ENCODE measurements at regions not wholly inside any gene's neighbourhood (a gene's known extent, or its start where the extent isn't known, plus 50 kb on each side); places are given as distances from the start of the nearest gene placed in this dataset.

DNA sequence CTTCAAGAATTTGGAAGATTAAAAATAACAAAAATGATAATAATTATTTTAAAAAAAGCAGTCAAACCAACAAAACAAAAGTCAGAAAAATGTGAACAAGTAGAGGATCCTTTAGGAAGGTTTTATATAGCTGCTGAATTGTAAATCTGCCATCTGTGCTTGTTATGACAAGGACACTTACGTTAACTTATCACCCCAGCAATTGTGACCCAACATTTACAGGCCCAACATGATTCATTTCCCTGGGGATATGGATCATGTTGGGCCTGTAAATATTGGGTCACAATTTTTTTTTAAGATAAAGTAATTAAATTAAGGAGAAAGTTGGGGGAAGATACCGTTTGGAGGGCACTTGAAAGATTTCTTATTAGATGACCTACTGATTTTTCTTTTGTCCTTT lies 261.4 kb upstream of the HABP2 start:
- TF ChIP-seq POLR2AphosphoS5 (IDR thresholded peaks at IDR 0.05; ENCODE audit: low read depth) (no peak), GABPA (IDR thresholded peaks at IDR 0.05; ENCODE audit: low read depth) (no peak), SPI1 (IDR thresholded peaks at IDR 0.05; ENCODE audit: borderline replicate concordance, low read depth) (no peak)
- TF ChIP-seq, protein P1, sequence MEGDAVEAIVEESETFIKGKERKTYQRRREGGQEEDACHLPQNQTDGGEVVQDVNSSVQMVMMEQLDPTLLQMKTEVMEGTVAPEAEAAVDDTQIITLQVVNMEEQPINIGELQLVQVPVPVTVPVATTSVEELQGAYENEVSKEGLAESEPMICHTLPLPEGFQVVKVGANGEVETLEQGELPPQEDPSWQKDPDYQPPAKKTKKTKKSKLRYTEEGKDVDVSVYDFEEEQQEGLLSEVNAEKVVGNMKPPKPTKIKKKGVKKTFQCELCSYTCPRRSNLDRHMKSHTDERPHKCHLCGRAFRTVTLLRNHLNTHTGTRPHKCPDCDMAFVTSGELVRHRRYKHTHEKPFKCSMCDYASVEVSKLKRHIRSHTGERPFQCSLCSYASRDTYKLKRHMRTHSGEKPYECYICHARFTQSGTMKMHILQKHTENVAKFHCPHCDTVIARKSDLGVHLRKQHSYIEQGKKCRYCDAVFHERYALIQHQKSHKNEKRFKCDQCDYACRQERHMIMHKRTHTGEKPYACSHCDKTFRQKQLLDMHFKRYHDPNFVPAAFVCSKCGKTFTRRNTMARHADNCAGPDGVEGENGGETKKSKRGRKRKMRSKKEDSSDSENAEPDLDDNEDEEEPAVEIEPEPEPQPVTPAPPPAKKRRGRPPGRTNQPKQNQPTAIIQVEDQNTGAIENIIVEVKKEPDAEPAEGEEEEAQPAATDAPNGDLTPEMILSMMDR (IDR thresholded peaks at IDR 0.05; ENCODE audit: insufficient read depth, low read length) = no peak
- TF ChIP-seq, protein P2, sequence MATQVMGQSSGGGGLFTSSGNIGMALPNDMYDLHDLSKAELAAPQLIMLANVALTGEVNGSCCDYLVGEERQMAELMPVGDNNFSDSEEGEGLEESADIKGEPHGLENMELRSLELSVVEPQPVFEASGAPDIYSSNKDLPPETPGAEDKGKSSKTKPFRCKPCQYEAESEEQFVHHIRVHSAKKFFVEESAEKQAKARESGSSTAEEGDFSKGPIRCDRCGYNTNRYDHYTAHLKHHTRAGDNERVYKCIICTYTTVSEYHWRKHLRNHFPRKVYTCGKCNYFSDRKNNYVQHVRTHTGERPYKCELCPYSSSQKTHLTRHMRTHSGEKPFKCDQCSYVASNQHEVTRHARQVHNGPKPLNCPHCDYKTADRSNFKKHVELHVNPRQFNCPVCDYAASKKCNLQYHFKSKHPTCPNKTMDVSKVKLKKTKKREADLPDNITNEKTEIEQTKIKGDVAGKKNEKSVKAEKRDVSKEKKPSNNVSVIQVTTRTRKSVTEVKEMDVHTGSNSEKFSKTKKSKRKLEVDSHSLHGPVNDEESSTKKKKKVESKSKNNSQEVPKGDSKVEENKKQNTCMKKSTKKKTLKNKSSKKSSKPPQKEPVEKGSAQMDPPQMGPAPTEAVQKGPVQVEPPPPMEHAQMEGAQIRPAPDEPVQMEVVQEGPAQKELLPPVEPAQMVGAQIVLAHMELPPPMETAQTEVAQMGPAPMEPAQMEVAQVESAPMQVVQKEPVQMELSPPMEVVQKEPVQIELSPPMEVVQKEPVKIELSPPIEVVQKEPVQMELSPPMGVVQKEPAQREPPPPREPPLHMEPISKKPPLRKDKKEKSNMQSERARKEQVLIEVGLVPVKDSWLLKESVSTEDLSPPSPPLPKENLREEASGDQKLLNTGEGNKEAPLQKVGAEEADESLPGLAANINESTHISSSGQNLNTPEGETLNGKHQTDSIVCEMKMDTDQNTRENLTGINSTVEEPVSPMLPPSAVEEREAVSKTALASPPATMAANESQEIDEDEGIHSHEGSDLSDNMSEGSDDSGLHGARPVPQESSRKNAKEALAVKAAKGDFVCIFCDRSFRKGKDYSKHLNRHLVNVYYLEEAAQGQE (IDR thresholded peaks at IDR 0.05; ENCODE audit: insufficient replicate concordance, low read depth) = no peak

Measured in HL-60 (cell line).